HEK293 (cell line): ENCODE measurements at regions not wholly inside any gene's neighbourhood (a gene's known extent, or its start where the extent isn't known, plus 50 kb on each side); places are given as distances from the start of the nearest gene placed in this dataset.

Experiments used
- CTCF ChIA-PET: fragments of 350-600 bp; formaldehyde crosslinking; extraction: SDS; loops from one replicate; lab custom pipeline; 2021; ENCODE audit warnings: antibody characterized with exemption; lab: Yijun Ruan, JAX
- POLR2A ChIA-PET: fragments of 300-600 bp; formaldehyde crosslinking; extraction: SDS; loops from one replicate; lab custom pipeline; 2020; ENCODE audit warnings: antibody characterized with exemption, inconsistent platforms; lab: Yijun Ruan, JAX
- H3K27ac ChIP-seq: fragments of 200-500 bp; sonication (Bioruptor generic); 2 replicates; pipeline ENCODE4 v1.5.1; 2014; ENCODE audit warnings: low read depth, low read length, control low read depth, inconsistent platforms; ENCODE audit errors: extremely low read depth
- H3K36me3 ChIP-seq, 2 experiments: fragments of 200-500 bp in 1 of 2; sonication (Bioruptor generic) in 1 of 2; 1 replicate in 1 of 2; 2 replicates in 1 of 2; pipeline ENCODE4 v1.5.1; 2014 to 2017; ENCODE audit warnings: inconsistent platforms in 2 of 2, low read length in 2 of 2; ENCODE audit not compliant: control insufficient read depth in 2 of 2, insufficient read depth in 1 of 2
- H3K4me1 ChIP-seq: fragments of 200-500 bp; sonication (Bioruptor generic); 2 replicates; pipeline ENCODE4 v1.5.1; 2014; ENCODE audit warnings: mild to moderate bottlenecking, low read length, inconsistent platforms; ENCODE audit not compliant: control insufficient read depth, insufficient read depth
- H3K4me3 ChIP-seq: 2 replicates; pipeline ENCODE4 v1.5.1; 2011; ENCODE audit warnings: low read depth, mild to moderate bottlenecking, control low read depth, low read length, moderate library complexity
- H3K9me3 ChIP-seq: fragments of 200-500 bp; sonication (Bioruptor generic); 2 replicates; pipeline ENCODE4 v1.5.1; 2014; ENCODE audit warnings: low read depth, low read length, inconsistent platforms; ENCODE audit not compliant: control insufficient read depth, insufficient read depth
- GFI1B ChIP-seq: fragments of 450-650 bp; formaldehyde crosslinking; IDR thresholded peaks from 2 replicates; pipeline ENCODE4 v1.5.1; 2016; ENCODE audit warnings: missing biosample characterization, missing genetic modification characterization
- KLF10 ChIP-seq: fragments of 450-650 bp; IDR thresholded peaks from 2 replicates; pipeline ENCODE4 v1.5.1; 2018; ENCODE audit warnings: missing biosample characterization, mild to moderate bottlenecking, missing genetic modification characterization
- PRDM4 ChIP-seq: fragments of 450-650 bp; formaldehyde crosslinking; IDR thresholded peaks from 2 replicates; pipeline ENCODE4 v1.5.1; 2017; ENCODE audit warnings: missing biosample characterization, missing genetic modification characterization
- YY2 ChIP-seq: fragments of 450-650 bp; formaldehyde crosslinking; IDR thresholded peaks from 2 replicates; pipeline ENCODE4 v1.5.1; 2016; ENCODE audit warnings: missing biosample characterization, missing genetic modification characterization
- ZBTB8A ChIP-seq: fragments of 450-650 bp; formaldehyde crosslinking; IDR thresholded peaks from 2 replicates; pipeline ENCODE4 v1.5.1; 2016; ENCODE audit warnings: missing biosample characterization, missing genetic modification characterization
- ZNF280D ChIP-seq: fragments of 450-650 bp; formaldehyde crosslinking; IDR thresholded peaks from 2 replicates; pipeline ENCODE4 v1.5.1; 2016; ENCODE audit warnings: missing biosample characterization, missing genetic modification characterization
- ZNF473 ChIP-seq: fragments of 450-650 bp; formaldehyde crosslinking; IDR thresholded peaks from 2 replicates; pipeline ENCODE4 v1.5.1; 2017; ENCODE audit warnings: missing biosample characterization, missing genetic modification characterization
- ZNF488 ChIP-seq: fragments of 450-650 bp; formaldehyde crosslinking; IDR thresholded peaks from 2 replicates; pipeline ENCODE4 v1.5.1; 2016; ENCODE audit warnings: missing biosample characterization, missing genetic modification characterization
- ZNF518A ChIP-seq: fragments of 450-650 bp; formaldehyde crosslinking; conservative IDR thresholded peaks from 2 replicates; pipeline ENCODE4 v1.5.1; 2016; ENCODE audit warnings: low read depth, missing biosample characterization, missing genetic modification characterization
- ZNF555 ChIP-seq: fragments of 450-650 bp; formaldehyde crosslinking; conservative IDR thresholded peaks from 2 replicates; pipeline ENCODE4 v1.5.1; 2017; ENCODE audit warnings: missing biosample characterization, mild to moderate bottlenecking, missing genetic modification characterization, inconsistent platforms
- ZNF561 ChIP-seq: fragments of 450-650 bp; IDR thresholded peaks from 2 replicates; pipeline ENCODE4 v1.5.1; 2018; ENCODE audit warnings: missing biosample characterization, missing genetic modification characterization, borderline replicate concordance
- ZNF707 ChIP-seq: fragments of 450-650 bp; formaldehyde crosslinking; IDR thresholded peaks from 2 replicates; pipeline ENCODE4 v1.5.1; 2016; ENCODE audit warnings: missing biosample characterization, missing genetic modification characterization
- ZSCAN23 ChIP-seq: fragments of 450-650 bp; formaldehyde crosslinking; IDR thresholded peaks from 2 replicates; pipeline ENCODE4 v1.5.1; 2016; ENCODE audit warnings: missing biosample characterization, missing genetic modification characterization

- no peak overlapping the region for H3K27ac ChIP-seq
- no peaks in the 10 kb centered on the region for H3K36me3 ChIP-seq
- ChIA-PET CTCF (no interaction called here), POLR2A (no interaction called here)
- no peak overlapping the region for H3K4me3 ChIP-seq
- H3K4me1 ChIP-seq = no peaks in the 10 kb centered on the region
- H3K9me3 ChIP-seq = no peaks in the 10 kb centered on the region
- TF ChIP-seq ZNF518A (tag by site-specific recombination) (no peak), ZNF561 (tag by site-specific recombination) (no peak), GFI1B (tag by site-specific recombination) (no peak), PRDM4 (tag by site-specific recombination) (no peak), ZSCAN23 (tag by site-specific recombination) (no peak), ZNF555 (tag by site-specific recombination) (no peak), ZNF707 (tag by site-specific recombination) (no peak), ZNF488 (tag by site-specific recombination) (no peak), ZNF280D (tag by site-specific recombination) (no peak), ZBTB8A (no peak), YY2 (tag by site-specific recombination) (no peak)
Observed at GRCh38 chr11:82076126-82076525, 657.5 kb downstream of the FAM181B start.

- TF ChIP-seq ZNF473 (tag by site-specific recombination) (no peak), KLF10 (tag by site-specific recombination) (no peak)
- H3K4me3 ChIP-seq = no peak overlapping the region
- no peak overlapping the region for H3K27ac ChIP-seq
- no peaks in the 10 kb centered on the region for H3K36me3 ChIP-seq
- no peaks in the 10 kb centered on the region for H3K4me1 ChIP-seq
- no peaks in the 10 kb centered on the region for H3K9me3 ChIP-seq
- CTCF ChIA-PET = no interaction called here
- POLR2A ChIA-PET = no interaction called here
Observed at GRCh38 chr11:82059505-82059904, 674.2 kb downstream of the FAM181B start.
